GM06990 (cell line): ENCODE measurements at regions not wholly inside any gene's neighbourhood (a gene's known extent, or its start where the extent isn't known, plus 50 kb on each side); places are given as distances from the start of the nearest gene placed in this dataset.

Experiments used
- DNase-seq: peaks from one replicate; pipeline ENCODE4 v3.0.0-alpha.2; 2011; ENCODE audit not compliant: insufficient read length; ENCODE audit errors: extremely low read depth
- H3K27me3 ChIP-seq: replicated peaks from 2 replicates; pipeline ENCODE4 v1.6.0; 2011; ENCODE audit warnings: low read length; ENCODE audit not compliant: control insufficient read depth, insufficient read depth
- H3K36me3 ChIP-seq: 2 replicates; pipeline ENCODE4 v1.5.1; 2011; ENCODE audit warnings: low read length; ENCODE audit not compliant: control insufficient read depth, insufficient read depth
- H3K4me3 ChIP-seq: replicated peaks from 2 replicates; pipeline ENCODE4 v1.5.1; 2011; ENCODE audit warnings: low read depth, mild to moderate bottlenecking, control low read depth, low read length
- CTCF ChIP-seq: IDR thresholded peaks from 2 replicates; pipeline ENCODE4 v1.5.1; 2011; ENCODE audit warnings: low read length, control low read depth, mild to moderate bottlenecking, inconsistent platforms; ENCODE audit not compliant: insufficient read depth, poor library complexity, severe bottlenecking

DNA sequence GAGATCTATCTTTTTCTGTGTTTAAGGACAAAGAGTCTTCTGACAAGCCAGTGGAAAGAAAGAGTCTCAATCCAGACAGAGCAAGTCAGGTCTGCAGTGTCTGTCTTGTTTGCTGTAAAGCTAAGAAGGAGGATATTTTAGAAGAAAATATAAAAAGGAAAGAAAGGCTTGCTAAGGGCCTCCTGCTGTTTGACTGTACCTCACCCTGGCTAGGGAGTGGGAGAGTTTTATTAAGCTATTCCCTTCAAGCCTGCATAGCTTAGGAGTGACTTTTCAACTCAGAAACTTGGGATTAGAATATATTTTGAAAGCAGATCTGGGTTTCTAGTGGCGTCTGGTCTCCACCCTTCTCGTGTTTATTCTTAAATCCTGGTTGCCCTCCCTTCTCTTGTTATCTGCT is 460.0 kb downstream of the COG6 start:
- no peak for TF ChIP-seq CTCF
- DNase-seq = no peak
- H3K27me3 ChIP-seq = no peaks in the 10 kb centered on the region
- H3K4me3 ChIP-seq = no peak overlapping the region
- H3K36me3 ChIP-seq = no peaks in the 10 kb centered on the region

GRCh38 chr13:40116008-40116407 is 460.5 kb downstream of the COG6 start:
- DNase-seq = no peak
- no peaks in the 10 kb centered on the region for H3K27me3 ChIP-seq
- no peak overlapping the region for H3K4me3 ChIP-seq
- TF ChIP-seq CTCF = no peak
- H3K36me3 ChIP-seq = no peaks in the 10 kb centered on the region

GRCh38 chr13:40118337-40118736 is 462.9 kb downstream of the COG6 start:
- no peak for DNase-seq
- Histone ChIP-seq H3K27me3 (no peaks in the 10 kb centered on the region), H3K4me3 (no peak overlapping the region), H3K36me3 (no peaks in the 10 kb centered on the region)
- no peak for TF ChIP-seq CTCF

- no peak for DNase-seq
- Histone ChIP-seq H3K4me3 (no peak overlapping the region), H3K36me3 (no peaks in the 10 kb centered on the region), H3K27me3 (no peaks in the 10 kb centered on the region)
- no peak for TF ChIP-seq CTCF
Observed at GRCh38 chr13:40119852-40120251, 464.4 kb downstream of the COG6 start.

DNA sequence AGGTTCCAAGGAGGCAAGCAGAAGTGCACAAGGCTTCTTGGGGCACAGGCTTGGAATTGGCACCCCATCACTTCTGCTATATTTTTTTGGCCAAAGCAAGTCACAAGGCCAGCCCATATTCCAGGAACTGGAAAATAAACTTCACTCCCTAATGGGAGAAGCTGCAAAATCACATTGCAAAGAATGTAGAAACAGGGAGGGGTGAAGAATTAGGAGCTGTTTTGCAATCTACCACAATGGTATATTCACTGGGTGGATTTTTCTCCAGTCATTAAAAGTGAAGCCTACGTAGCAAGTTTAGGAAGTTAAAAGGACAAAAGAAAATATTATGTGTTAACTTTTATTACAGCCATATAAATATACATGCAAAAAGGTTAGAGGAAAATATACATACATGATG is 464.8 kb downstream of the COG6 start:
- no peak for TF ChIP-seq CTCF
- no peak overlapping the region for H3K4me3 ChIP-seq
- no peaks in the 10 kb centered on the region for H3K27me3 ChIP-seq
- H3K36me3 ChIP-seq = no peaks in the 10 kb centered on the region
- no peak for DNase-seq

GRCh38 chr13:40120781-40121180 is 465.3 kb downstream of the COG6 start:
- no peak for DNase-seq
- H3K4me3 ChIP-seq = no peak overlapping the region
- no peaks in the 10 kb centered on the region for H3K27me3 ChIP-seq
- no peaks in the 10 kb centered on the region for H3K36me3 ChIP-seq
- TF ChIP-seq CTCF = no peak
